A549 (cell line): ENCODE measurements at regions not wholly inside any gene's neighbourhood (a gene's known extent, or its start where the extent isn't known, plus 50 kb on each side); places are given as distances from the start of the nearest gene placed in this dataset.

Experiments
- ATAC-seq, 2 experiments: fragments of 200-7000 bp in 1 of 2; fragments of >200 bp in 1 of 2; cut with Nextera tagmentation in 1 of 2; cut with Tn5 transposase in 1 of 2; 3 replicates each; pipeline versions ENCODE4 v1.8.0 to v1.9.1; 2018 to 2020; ENCODE audit warnings: mild to moderate bottlenecking in 1 of 2, moderate library complexity in 1 of 2
- CTCF ChIA-PET: fragments of 300-600 bp; sonication (Branson Sonifier 250); formaldehyde crosslinking; extraction: SDS; loops from one replicate; lab custom pipeline; 2021; ENCODE audit warnings: antibody characterized with exemption, inconsistent platforms; lab: Yijun Ruan, JAX
- POLR2A ChIA-PET: fragments of 350-600 bp; formaldehyde crosslinking; extraction: SDS; loops from one replicate; lab custom pipeline; 2021; ENCODE audit warnings: antibody characterized with exemption, inconsistent platforms; lab: Yijun Ruan, JAX
- DNase-seq, 2 experiments: peaks; one replicate each; pipeline versions ENCODE4 v3.0.0 to v3.0.0-alpha.2; 2011 to 2016; ENCODE audit warnings: low read depth in 1 of 2, low spot score in 1 of 2
- FAIRE-seq: peaks from 2 replicates; lab custom pipeline; 2011; peaks lifted over from hg19 to GRCh38; lab: Jason Lieb, UNC
- H3K27ac ChIP-seq, 2 experiments: fragments of >200 bp; sonication (Bioruptor Twin); formaldehyde crosslinking; 3 replicates each; pipeline ENCODE4 v1.5.1; 2016 to 2017
- H3K4me1 ChIP-seq: fragments of >200 bp; sonication (Bioruptor Twin); formaldehyde crosslinking; 3 replicates; pipeline ENCODE4 v1.6.1; 2016
- H3K4me2 ChIP-seq: fragments of >200 bp; sonication (Bioruptor Twin); formaldehyde crosslinking; 3 replicates; pipeline ENCODE4 v1.6.1; 2016
- H3K4me3 ChIP-seq: fragments of >200 bp; sonication (Bioruptor Twin); formaldehyde crosslinking; 3 replicates; pipeline ENCODE4 v1.5.1; 2016
- H3K9me3 ChIP-seq: fragments of >200 bp; sonication (Bioruptor Twin); formaldehyde crosslinking; 3 replicates; pipeline ENCODE4 v1.6.1; 2016
- BHLHE40 ChIP-seq: IDR thresholded peaks from 2 replicates; pipeline ENCODE4 v1.6.1; 2012; ENCODE audit warnings: low read depth, low read length, inconsistent platforms
- CBX2 ChIP-seq: fragments of 200-600 bp; sonication (generic); IDR thresholded peaks from 2 replicates; pipeline ENCODE4 v1.6.1; 2016; ENCODE audit warnings: low read depth, mild to moderate bottlenecking, borderline replicate concordance
- EHF ChIP-seq: fragments of 250-450 bp; sonication (Bioruptor Pico); IDR thresholded peaks from 2 replicates; pipeline ENCODE4 v1.5.0; 2020; ENCODE audit warnings: mild to moderate bottlenecking
- EP300 ChIP-seq, 2 experiments: fragments of >200 bp; sonication (Bioruptor Twin); formaldehyde crosslinking; IDR thresholded peaks; 2 replicates in 1 of 2; 3 replicates in 1 of 2; pipeline ENCODE4 v1.6.1; 2016 to 2017
- ESRRA ChIP-seq: fragments of 150-350 bp; IDR thresholded peaks from 2 replicates; pipeline ENCODE4 v1.6.1; 2014; ENCODE audit warnings: mild to moderate bottlenecking, low read length, borderline replicate concordance
- FOSB ChIP-seq: fragments of 250-450 bp; sonication (Bioruptor Pico); IDR thresholded peaks from 2 replicates; pipeline ENCODE4 v1.5.0; 2020; ENCODE audit warnings: mild to moderate bottlenecking, moderate library complexity
- HOXA7 ChIP-seq: fragments of 250-450 bp; sonication (Bioruptor Pico); IDR thresholded peaks from 2 replicates; pipeline ENCODE4 v1.5.0; 2020; ENCODE audit warnings: mild to moderate bottlenecking, moderate library complexity
- HOXB13 ChIP-seq: fragments of 250-450 bp; sonication (Bioruptor Pico); IDR thresholded peaks from 2 replicates; pipeline ENCODE4 v1.5.0; 2020; ENCODE audit warnings: low read depth, mild to moderate bottlenecking, moderate library complexity
- HOXB5 ChIP-seq: fragments of 250-450 bp; sonication (Bioruptor Pico); IDR thresholded peaks from 2 replicates; pipeline ENCODE4 v1.5.0; 2020; ENCODE audit warnings: mild to moderate bottlenecking, moderate library complexity
- KDM1A ChIP-seq: fragments of 200-600 bp; sonication (generic); IDR thresholded peaks from 2 replicates; pipeline ENCODE4 v1.6.1; 2016; ENCODE audit warnings: low read depth, mild to moderate bottlenecking
- KDM5A ChIP-seq: fragments of 200-600 bp; sonication (generic); IDR thresholded peaks from 2 replicates; pipeline ENCODE4 v1.6.1; 2016; ENCODE audit warnings: antibody characterized with exemption, mild to moderate bottlenecking
- MAFK ChIP-seq: fragments of 450-650 bp; IDR thresholded peaks from 2 replicates; pipeline ENCODE4 v1.6.1; 2014; ENCODE audit not compliant: partially characterized antibody
- MAZ ChIP-seq: fragments of 150-350 bp; IDR thresholded peaks from 2 replicates; pipeline ENCODE4 v1.6.1; 2014; ENCODE audit warnings: antibody characterized with exemption, low read depth, low read length, borderline replicate concordance
- NFE2L2 ChIP-seq: fragments of 150-350 bp; conservative IDR thresholded peaks from 2 replicates; pipeline ENCODE4 v1.6.1; 2014; ENCODE audit warnings: low read length
- NPAS2 ChIP-seq: fragments of 250-450 bp; sonication (Bioruptor Pico); IDR thresholded peaks from 2 replicates; pipeline ENCODE4 v1.8.0; 2022; ENCODE audit warnings: mild to moderate bottlenecking, moderate library complexity, borderline replicate concordance
- NR3C1 ChIP-seq: fragments of >200 bp; sonication (Bioruptor Twin); formaldehyde crosslinking; IDR thresholded peaks from 3 replicates; pipeline ENCODE4 v1.6.1; 2017
- PHF8 ChIP-seq: fragments of 200-600 bp; sonication (generic); IDR thresholded peaks from 2 replicates; pipeline ENCODE4 v1.6.1; 2016; ENCODE audit warnings: low read depth, mild to moderate bottlenecking, antibody characterized with exemption, moderate library complexity, borderline replicate concordance
- RAD21 ChIP-seq, 2 experiments: fragments of >200 bp in 1 of 2; sonication (Bioruptor Twin) in 1 of 2; formaldehyde crosslinking in 1 of 2; IDR thresholded peaks in 1 of 2; conservative IDR thresholded peaks in 1 of 2; 2 replicates in 1 of 2; 3 replicates in 1 of 2; pipeline ENCODE4 v1.6.1; 2012 to 2018; ENCODE audit warnings: inconsistent platforms in 1 of 2
- RCOR1 ChIP-seq: fragments of 150-350 bp; IDR thresholded peaks from 2 replicates; pipeline ENCODE4 v1.6.1; 2014; ENCODE audit warnings: antibody characterized with exemption, low read length, low read depth
- RFX5 ChIP-seq: fragments of 450-650 bp; IDR thresholded peaks from 2 replicates; pipeline ENCODE4 v1.7.1; 2014; ENCODE audit warnings: antibody characterized with exemption, mild to moderate bottlenecking, moderate library complexity
- SMC3 ChIP-seq: fragments of >200 bp; sonication (Bioruptor Twin); formaldehyde crosslinking; IDR thresholded peaks from 3 replicates; pipeline ENCODE4 v1.6.1; 2018; ENCODE audit warnings: inconsistent platforms
- TFCP2L1 ChIP-seq: fragments of 250-450 bp; sonication (Bioruptor Pico); IDR thresholded peaks from 2 replicates; pipeline ENCODE4 v1.5.0; 2021; ENCODE audit warnings: mild to moderate bottlenecking
- TP53 ChIP-seq: fragments of 250-450 bp; sonication (Bioruptor Pico); IDR thresholded peaks from 2 replicates; pipeline ENCODE4 v1.5.0; 2021; ENCODE audit warnings: mild to moderate bottlenecking, moderate library complexity
- ZFP36 ChIP-seq: fragments of 450-650 bp; IDR thresholded peaks from 2 replicates; pipeline ENCODE4 v1.6.1; 2014; ENCODE audit warnings: borderline replicate concordance; ENCODE audit not compliant: partially characterized antibody
- WGBS: methylation state at CpG from one replicate; pipeline ENCODE4 v1.1.6; 2017; ENCODE audit errors: missing lambda C conversion rate; 5-methylcytosine and 5-hydroxymethylcytosine counted together
- TF ChIP-seq, protein P1 (sequence below): IDR thresholded peaks from 2 replicates; pipeline ENCODE4 v1.6.1; 2012; ENCODE audit warnings: low read depth, borderline replicate concordance
- TF ChIP-seq, protein P2 (sequence below): fragments of 200-600 bp; sonication (generic); IDR thresholded peaks from 2 replicates; pipeline ENCODE4 v1.6.1; 2016; ENCODE audit warnings: antibody characterized with exemption, mild to moderate bottlenecking, moderate library complexity
- TF ChIP-seq, protein P3 (sequence below): fragments of >200 bp; sonication (Bioruptor Twin); formaldehyde crosslinking; IDR thresholded peaks from 3 replicates; pipeline ENCODE4 v1.6.1; 2016
- TF ChIP-seq, protein P4 (sequence below): IDR thresholded peaks from 2 replicates; pipeline ENCODE4 v1.6.1; 2012

DNA sequence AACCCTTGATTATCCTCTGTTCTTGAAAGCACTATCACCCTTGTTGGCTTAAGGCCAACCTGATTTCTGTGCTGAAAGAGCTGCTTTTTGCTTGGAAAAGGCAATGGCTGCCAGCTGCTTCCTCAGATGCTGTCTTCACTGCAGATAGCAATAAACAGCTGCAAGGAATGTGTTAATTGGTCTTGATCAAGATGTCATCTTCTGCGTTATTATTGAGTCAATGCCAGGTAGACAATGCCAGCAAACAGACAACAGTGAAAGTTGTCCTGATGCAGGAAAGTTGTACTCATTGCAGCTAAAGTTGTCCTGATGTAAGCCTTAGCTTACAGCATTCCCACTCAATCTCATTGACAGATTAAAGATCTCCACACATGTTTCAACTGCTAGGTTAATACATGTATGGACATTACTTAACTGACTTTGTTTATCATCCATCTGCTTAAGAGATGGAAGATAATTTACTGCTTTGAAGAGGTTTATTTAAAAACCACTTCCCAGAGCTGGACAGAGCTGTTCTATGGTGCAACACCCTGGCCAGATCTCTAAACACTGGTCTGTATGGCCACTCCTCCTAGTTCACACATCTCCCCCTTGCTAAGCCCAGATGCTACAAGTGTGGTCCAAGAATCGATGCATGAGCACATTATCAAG is 251.0 kb upstream of the MCTP2 start:
- H3K4me3 ChIP-seq, result no peak overlapping the region
- no peak for ATAC-seq
- no peak overlapping the region for H3K27ac ChIP-seq
- DNase-seq, result no peak
- no peaks in the 10 kb centered on the region for H3K4me1 ChIP-seq
- H3K9me3 ChIP-seq, result no peaks in the 10 kb centered on the region
- H3K4me2 ChIP-seq, result no peak overlapping the region
- TF ChIP-seq HOXB13 (CRISPR knock-in tag) (no peak), ZFP36 (no peak), BHLHE40 (no peak), NFE2L2 (no peak), EP300 (IDR thresholded peaks at IDR 0.05) (no peak), MAZ (no peak), HOXA7 (CRISPR knock-in tag) (no peak), SMC3 (no peak), NR3C1 (no peak), RCOR1 (no peak), CBX2 (no peak), MAFK (no peak), NPAS2 (CRISPR knock-in tag) (no peak)
- TF ChIP-seq, protein P1, sequence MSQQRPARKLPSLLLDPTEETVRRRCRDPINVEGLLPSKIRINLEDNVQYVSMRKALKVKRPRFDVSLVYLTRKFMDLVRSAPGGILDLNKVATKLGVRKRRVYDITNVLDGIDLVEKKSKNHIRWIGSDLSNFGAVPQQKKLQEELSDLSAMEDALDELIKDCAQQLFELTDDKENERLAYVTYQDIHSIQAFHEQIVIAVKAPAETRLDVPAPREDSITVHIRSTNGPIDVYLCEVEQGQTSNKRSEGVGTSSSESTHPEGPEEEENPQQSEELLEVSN, result no peak
- POLR2A ChIA-PET, result no interaction called here
- CTCF ChIA-PET, result interaction anchor here (0.6 to 2.1 kb wide), 4 partner anchors 16 to 905 kb away, joined by 3 to 7 read pairs (median 4); no protein-coding TSS in a partner anchor
- FAIRE-seq, result no peak
- 0% methylated on average over 2 of the region's 2 CpGs for WGBS

DNA sequence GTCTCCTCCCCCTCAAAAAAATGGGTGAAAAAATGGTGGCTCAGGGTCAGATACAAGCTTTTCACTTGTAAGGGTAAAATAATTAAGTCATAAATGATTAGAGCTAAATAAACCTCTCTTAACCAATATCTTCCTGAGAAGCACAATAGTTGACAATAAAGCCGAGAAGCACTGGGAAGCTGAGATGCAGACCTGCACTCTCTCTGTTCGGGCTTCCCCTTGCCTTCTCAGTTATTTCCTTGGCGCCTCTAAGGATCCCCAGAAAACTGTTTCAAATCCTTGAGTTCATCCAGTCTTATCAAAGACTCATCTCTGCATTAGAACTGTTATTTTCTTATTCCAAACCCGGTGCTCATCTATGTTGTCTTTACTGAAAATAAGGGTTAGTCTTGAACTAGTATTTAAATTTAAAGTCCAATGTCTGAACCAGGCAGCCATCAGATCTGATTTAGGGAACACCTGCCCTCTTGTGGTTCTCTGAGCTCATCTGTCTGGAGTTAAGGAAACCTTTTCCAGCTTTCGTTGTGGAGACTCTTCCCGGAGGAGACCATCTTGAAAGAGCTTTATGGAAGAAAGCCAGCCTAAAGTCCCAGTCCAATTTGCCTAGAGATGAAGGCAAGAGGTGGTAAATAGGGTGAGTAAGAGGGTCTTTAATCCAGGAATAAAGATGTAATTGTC is 256.4 kb upstream of the MCTP2 start:
- WGBS, result under 1% methylated on average over 6 of the region's 6 CpGs
- no peaks in the 10 kb centered on the region for H3K4me1 ChIP-seq
- ATAC-seq (peak in 1 of 2 experiments; percentile 57; a peak in 2 of 6 replicates), FAIRE-seq (peak; percentile 13), DNase-seq (peak; percentile 2 to 37)
- 0 out of 5 replicates have a peak, but pooled peaks of 1 of the 2 experiments have one; percentile 23 for TF ChIP-seq RAD21 (conservative IDR thresholded peaks at IDR 0.05 in 1 of 2, IDR thresholded peaks at IDR 0.05 in 1 of 2)
- no peak for TF ChIP-seq EHF (CRISPR knock-in tag)
- no peak overlapping the region for H3K4me2 ChIP-seq
- POLR2A ChIA-PET, result no interaction called here
- H3K4me3 ChIP-seq, result no peak overlapping the region
- no peak overlapping the region for H3K27ac ChIP-seq
- CTCF ChIA-PET, result interaction anchor here (1.3 to 1.6 kb wide), 3 partner anchors 9 to 945 kb away, joined by 3 to 4 read pairs (median 3); no protein-coding TSS in a partner anchor
- no peaks in the 10 kb centered on the region for H3K9me3 ChIP-seq

DNA sequence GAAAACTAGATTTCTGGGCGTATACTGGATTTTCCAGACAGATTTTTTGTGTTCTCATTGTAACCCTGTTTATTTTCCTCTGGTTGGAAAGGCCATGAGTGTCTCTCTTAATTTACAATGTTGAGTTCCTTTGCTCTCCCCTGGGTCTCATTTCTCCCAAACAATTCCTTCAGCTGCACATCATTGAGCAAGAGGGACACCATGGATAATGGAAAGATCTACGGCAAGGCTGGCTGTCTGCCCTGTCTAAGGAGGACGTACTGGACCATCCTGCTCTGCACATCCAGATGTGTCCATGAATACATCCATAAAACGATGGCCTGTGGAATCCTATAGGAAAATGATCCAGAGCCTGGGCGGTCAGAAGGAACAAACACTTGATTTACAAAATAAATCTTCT is 258.1 kb upstream of the MCTP2 start:
- Histone ChIP-seq H3K4me1 (no peaks in the 10 kb centered on the region), H3K4me3 (no peak overlapping the region), H3K9me3 (no peaks in the 10 kb centered on the region), H3K27ac (no peak overlapping the region), H3K4me2 (no peak overlapping the region)
- CTCF ChIA-PET, result interaction anchor here (0.6 to 0.8 kb wide), 2 partner anchors 9 to 362 kb away, joined by 3 read pairs; no protein-coding TSS in a partner anchor
- WGBS, result 9% methylated on average over 5 of the region's 5 CpGs
- no peak for DNase-seq
- POLR2A ChIA-PET, result no interaction called here
- FAIRE-seq, result no peak
- ATAC-seq, result no peak
- TF ChIP-seq BHLHE40 (no peak), KDM1A (no peak), PHF8 (no peak), TFCP2L1 (CRISPR knock-in tag) (no peak), KDM5A (no peak), EHF (CRISPR knock-in tag) (no peak), ESRRA (no peak), HOXB5 (CRISPR knock-in tag) (no peak), RFX5 (no peak), FOSB (CRISPR knock-in tag) (no peak), TP53 (CRISPR knock-in tag) (no peak), EP300 (IDR thresholded peaks at IDR 0.05) (no peak)
- TF ChIP-seq, protein P2, sequence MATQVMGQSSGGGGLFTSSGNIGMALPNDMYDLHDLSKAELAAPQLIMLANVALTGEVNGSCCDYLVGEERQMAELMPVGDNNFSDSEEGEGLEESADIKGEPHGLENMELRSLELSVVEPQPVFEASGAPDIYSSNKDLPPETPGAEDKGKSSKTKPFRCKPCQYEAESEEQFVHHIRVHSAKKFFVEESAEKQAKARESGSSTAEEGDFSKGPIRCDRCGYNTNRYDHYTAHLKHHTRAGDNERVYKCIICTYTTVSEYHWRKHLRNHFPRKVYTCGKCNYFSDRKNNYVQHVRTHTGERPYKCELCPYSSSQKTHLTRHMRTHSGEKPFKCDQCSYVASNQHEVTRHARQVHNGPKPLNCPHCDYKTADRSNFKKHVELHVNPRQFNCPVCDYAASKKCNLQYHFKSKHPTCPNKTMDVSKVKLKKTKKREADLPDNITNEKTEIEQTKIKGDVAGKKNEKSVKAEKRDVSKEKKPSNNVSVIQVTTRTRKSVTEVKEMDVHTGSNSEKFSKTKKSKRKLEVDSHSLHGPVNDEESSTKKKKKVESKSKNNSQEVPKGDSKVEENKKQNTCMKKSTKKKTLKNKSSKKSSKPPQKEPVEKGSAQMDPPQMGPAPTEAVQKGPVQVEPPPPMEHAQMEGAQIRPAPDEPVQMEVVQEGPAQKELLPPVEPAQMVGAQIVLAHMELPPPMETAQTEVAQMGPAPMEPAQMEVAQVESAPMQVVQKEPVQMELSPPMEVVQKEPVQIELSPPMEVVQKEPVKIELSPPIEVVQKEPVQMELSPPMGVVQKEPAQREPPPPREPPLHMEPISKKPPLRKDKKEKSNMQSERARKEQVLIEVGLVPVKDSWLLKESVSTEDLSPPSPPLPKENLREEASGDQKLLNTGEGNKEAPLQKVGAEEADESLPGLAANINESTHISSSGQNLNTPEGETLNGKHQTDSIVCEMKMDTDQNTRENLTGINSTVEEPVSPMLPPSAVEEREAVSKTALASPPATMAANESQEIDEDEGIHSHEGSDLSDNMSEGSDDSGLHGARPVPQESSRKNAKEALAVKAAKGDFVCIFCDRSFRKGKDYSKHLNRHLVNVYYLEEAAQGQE, result no peak
- TF ChIP-seq, protein P3, sequence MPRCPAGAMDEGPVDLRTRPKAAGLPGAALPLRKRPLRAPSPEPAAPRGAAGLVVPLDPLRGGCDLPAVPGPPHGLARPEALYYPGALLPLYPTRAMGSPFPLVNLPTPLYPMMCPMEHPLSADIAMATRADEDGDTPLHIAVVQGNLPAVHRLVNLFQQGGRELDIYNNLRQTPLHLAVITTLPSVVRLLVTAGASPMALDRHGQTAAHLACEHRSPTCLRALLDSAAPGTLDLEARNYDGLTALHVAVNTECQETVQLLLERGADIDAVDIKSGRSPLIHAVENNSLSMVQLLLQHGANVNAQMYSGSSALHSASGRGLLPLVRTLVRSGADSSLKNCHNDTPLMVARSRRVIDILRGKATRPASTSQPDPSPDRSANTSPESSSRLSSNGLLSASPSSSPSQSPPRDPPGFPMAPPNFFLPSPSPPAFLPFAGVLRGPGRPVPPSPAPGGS, result no peak
- TF ChIP-seq, protein P4, sequence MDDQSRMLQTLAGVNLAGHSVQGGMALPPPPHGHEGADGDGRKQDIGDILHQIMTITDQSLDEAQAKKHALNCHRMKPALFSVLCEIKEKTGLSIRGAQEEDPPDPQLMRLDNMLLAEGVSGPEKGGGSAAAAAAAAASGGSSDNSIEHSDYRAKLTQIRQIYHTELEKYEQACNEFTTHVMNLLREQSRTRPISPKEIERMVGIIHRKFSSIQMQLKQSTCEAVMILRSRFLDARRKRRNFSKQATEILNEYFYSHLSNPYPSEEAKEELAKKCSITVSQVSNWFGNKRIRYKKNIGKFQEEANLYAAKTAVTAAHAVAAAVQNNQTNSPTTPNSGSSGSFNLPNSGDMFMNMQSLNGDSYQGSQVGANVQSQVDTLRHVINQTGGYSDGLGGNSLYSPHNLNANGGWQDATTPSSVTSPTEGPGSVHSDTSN, result no peak
